GM21528 (cell line): ENCODE measurements at regions not wholly inside any gene's neighbourhood (a gene's known extent, or its start where the extent isn't known, plus 50 kb on each side); places are given as distances from the start of the nearest gene placed in this dataset.
"Not testable (repeated sequence)": the region's sequence is repeated elsewhere in the genome, so short reads cannot be mapped to it uniquely, and the experiment has no call there.

Source experiments
- ATAC-seq: cut with Tn5 transposase; IDR thresholded peaks from one replicate; pipeline ENCODE4 v1.9.1; 2021; ENCODE audit warnings: mild to moderate bottlenecking, moderate library complexity; ENCODE audit not compliant: unreplicated experiment, low FRiP score

- ATAC-seq: no peak
Observed at GRCh38 chr4:117014236-117014635, 71.1 kb downstream of the TRAM1L1 start.

GRCh38 chr4:117010671-117011070, 74.7 kb downstream of the TRAM1L1 start:
- no peak for ATAC-seq

GRCh38 chr4:117001077-117001476, 84.3 kb downstream of the TRAM1L1 start:
- no peak for ATAC-seq

DNA sequence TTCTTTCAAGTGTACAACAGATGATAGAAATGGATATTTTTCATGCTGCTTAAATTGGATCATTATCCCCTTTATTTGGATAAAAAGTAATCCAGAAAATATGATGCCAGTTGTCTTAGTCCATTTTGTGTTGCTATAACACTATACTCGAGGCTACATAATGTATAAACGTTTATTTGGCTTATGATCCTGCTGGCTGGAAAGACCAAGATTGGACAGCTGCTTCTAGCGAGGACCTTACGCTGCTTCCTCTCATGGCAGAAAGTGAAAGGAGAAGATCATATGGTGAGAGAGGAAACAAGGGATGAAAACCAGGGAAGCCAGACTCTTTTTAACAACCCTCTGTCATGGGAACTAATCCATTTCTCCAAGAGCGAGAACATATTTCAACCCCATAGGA, 102.7 kb downstream of the TRAM1L1 start:
- ATAC-seq: no peak

GRCh38 chr4:116980436-116980835, 104.9 kb downstream of the TRAM1L1 start:
- not testable (repeated sequence) for ATAC-seq

DNA sequence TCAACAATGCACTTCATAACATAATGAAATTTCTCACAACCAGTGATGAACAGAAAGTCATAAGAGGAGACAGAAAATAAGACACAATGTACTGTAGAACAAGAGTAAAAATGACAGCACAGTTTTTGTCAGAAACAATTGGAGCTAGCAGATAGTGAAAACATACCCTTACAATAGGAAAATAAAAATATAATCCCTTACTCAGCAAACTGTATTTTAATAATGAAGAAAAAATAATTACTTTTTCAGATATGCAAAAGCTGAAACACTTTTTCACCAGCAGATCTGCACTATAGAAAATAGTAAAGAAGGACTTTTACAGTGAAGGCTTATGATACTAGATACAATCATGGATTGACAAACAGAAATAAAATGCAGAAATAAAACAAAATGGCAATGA, 126.3 kb downstream of the TRAM1L1 start:
- ATAC-seq: no peak

DNA sequence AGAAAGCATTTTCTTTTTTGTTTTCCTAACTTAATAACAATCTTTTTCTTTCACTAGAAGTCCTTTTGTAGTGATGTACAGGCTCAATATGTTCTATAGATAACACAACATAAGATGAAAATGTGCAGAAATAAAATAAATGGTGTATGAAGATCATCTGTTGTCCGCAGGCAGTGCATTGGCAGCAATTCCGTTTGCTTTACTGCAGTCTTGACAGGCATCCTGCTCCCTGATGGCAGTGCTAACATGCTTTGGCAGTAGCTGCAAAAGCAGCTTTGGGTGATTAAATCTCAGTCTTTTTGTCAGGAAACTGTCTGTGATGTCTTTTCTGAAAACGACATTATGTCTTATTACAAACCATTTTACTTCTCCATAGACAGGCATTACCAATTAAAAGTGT, 131.4 kb downstream of the TRAM1L1 start:
- no peak for ATAC-seq

GRCh38 chr4:116952530-116953136, 132.7 kb downstream of the TRAM1L1 start:
- ATAC-seq: no peak

DNA sequence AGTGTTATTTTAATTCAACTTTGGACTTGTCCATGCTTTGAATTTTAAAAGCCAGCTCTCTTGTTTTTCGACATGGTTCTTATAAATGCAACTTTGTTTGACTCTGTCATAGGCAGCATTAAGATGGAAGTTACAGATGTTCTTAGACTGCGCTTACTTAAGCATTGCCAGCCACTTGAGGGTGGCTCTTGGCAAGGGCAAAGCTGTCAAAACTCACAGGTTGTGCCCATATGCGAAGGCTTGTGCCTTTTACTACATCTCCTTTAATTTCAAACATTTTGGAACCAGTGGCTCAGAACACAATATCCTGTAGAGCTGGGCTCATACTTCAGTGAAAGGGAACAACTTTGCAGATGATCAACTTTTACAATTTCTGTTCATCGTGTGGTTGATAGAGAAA, 135.5 kb downstream of the TRAM1L1 start:
- ATAC-seq: no peak

GRCh38 chr4:116942315-116942714, 143.1 kb downstream of the TRAM1L1 start:
- ATAC-seq: no peak

DNA sequence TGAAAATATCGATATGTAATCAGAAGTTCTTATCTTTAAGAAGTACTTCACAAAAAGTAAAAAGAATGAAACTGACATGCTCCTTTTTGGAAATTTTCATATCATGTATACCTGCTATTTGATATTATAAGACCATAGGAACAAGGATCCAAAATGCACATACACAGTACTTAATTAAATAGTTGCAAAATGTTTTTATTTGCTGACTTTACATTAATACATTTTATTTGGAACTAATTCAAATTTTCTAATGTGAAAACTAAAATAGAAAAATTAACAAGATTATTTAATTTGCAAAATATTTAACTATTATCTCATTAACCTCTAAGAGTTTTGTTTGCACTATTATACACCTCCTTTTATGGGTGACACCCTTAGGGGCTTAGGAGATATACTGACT, 155.0 kb downstream of the TRAM1L1 start:
- ATAC-seq: no peak

DNA sequence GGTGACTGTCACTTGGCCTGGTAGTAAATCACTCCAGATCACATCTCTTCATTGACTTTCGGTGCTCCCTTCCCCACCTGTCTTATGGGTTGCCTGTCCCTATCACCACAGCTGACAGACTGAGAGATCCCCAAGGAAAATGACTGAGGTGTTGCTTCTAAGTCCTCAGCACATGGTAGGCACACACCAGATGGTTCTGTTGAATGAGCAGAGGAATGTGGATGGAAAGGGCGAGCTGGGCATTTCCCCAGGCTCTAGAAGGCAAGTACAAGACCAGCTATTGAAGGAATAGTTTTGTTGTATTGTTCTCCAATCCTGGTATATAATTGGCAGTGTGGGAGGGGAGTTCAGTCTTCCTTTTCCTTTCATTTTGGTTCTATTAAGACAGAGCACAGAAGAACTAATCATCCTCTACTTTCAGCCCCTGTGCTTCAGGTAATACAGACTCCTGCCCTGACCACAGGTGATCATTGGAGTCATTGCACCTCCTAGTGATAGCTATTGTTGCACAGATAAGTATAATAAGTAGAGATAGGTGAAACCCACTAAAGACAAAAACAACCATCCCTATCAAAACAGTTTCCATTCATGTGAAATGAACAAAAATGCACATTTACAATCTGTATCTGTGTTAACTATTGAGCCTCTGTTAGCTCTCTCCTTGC, 158.6 kb downstream of the TRAM1L1 start:
- no peak for ATAC-seq

DNA sequence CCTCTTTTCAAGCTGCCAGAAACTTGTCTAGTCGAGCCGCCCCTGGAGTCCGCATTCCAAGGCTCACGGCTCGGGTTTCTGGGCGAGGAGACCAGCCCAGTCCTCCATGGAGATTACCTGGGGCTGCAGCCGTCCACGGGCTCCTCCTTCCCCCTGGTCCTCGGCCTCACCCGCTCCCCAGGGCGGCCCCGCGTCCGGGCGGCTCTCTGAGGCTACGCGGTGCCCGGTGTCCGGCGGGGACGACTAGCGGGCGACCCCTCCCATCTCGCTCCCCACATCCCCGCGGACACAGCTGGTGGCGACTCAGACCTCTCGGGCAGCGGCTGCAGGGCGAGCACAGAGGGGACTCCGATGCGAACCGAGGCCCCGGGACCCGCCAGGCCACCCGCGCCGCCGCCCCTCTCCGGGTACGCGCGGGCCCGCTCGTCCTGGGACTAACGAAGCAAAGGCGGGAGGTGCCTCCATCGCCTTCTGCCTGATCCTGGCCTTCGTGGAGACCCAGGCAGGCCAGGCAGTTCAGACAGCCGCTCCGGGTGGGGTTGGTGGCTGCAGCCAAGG, 159.4 kb downstream of the TRAM1L1 start:
- ATAC-seq: no peak

GRCh38 chr4:116923389-116923788, 162.0 kb downstream of the TRAM1L1 start:
- no peak for ATAC-seq

- no peak for ATAC-seq
Observed at GRCh38 chr4:116913451-116913850, 171.9 kb downstream of the TRAM1L1 start.

DNA sequence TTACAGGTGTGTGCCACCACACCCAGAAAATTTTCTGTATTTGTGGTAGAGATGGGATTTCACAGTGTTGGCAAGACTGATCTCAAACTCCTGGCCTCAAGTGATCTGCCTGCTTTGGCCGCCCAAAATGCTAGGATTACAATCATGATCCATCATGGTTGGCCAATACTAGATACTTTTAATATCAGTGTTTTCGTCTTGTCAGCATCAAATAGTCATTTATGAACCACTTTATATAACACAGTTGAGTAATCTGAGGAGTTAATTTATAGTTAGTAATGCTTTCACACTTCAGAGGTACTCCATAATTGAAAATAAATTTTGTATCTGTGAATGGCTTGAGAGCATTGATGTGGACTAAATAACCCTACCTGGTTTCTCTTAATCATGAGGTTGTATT, 178.6 kb downstream of the TRAM1L1 start:
- ATAC-seq: no peak

DNA sequence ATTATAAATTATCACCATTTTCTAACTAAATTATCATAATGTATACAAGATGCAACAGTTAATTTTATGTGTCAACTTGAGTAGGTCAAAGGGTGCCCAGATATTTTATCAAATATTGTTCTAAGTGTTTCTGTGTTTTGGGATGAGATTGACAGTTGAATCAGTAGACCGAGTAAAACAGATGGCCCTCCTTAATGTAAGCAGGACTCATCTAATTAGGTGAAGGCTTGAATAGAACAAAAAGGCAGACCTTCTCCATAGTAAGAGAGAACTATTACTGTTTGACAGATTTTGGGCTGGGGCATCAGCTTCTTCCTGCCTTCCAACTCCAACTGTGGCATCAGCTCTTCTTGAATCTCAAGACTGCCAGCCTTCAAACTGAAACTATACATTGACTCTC, 185.8 kb downstream of the TRAM1L1 start:
- ATAC-seq: no peak

DNA sequence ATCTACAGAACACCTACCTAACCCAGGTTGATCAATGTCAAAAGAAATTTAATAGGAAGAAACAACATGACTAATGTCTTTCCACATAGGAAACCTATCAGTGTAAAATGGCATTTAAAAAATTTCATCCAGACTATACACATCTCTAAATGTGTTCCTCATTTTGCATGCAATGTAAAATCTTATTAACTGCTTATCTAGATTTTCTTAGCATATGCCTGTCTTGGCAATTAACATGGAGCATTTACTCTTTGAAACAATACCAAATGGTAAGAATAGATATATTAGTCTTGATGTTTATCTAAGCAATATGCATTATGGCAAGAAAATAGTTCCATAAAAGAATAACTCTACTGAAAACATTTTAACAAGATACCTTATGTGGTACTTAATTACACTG, 199.8 kb downstream of the TRAM1L1 start:
- ATAC-seq: no peak

- ATAC-seq: no peak
Observed at GRCh38 chr4:116882503-116882902, 202.9 kb downstream of the TRAM1L1 start.

GRCh38 chr4:116881077-116881476, 204.3 kb downstream of the TRAM1L1 start:
- ATAC-seq: no peak

DNA sequence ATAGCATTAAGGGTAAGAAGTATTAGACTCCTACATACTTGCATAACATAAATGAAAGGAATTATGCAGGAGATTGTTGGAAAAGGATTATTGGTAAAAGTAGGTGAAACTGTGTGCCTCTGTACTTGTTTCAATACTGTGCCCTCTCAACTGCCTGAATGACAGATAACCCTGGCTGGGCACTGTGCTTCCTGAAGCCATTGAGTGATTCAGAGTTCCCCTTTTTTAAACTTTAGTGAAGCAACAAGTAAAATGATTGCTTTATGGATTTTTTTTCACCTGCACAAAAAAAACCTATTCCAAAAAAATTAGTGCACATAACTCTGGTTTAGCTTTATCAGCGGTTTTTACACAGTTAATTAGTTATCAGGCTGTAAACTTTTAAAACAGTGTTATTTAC, 204.8 kb downstream of the TRAM1L1 start:
- ATAC-seq: no peak

DNA sequence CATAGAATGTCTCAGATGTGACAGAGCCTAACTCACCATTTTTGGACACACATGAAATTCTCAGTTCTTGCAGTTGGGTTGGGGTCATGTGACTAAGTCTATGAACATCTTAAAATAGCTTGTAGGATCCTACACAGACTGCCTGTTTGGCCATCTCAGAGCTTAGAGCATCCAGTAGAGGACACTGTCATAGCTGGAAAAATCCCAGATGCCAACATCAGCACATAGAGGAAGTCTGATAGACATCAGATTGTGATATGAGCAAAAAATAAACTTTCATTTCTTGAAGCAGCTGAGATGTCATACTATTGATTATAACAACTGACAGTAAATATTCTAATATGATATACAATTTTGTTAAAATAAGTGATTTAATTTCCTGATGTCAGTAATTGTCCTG, 207.1 kb downstream of the TRAM1L1 start:
- no peak for ATAC-seq
